ENCODE measurements at regions not wholly inside any gene's neighbourhood (a gene's known extent, or its start where the extent isn't known, plus 50 kb on each side); places are given as distances from the start of the nearest gene placed in this dataset.

DNA sequence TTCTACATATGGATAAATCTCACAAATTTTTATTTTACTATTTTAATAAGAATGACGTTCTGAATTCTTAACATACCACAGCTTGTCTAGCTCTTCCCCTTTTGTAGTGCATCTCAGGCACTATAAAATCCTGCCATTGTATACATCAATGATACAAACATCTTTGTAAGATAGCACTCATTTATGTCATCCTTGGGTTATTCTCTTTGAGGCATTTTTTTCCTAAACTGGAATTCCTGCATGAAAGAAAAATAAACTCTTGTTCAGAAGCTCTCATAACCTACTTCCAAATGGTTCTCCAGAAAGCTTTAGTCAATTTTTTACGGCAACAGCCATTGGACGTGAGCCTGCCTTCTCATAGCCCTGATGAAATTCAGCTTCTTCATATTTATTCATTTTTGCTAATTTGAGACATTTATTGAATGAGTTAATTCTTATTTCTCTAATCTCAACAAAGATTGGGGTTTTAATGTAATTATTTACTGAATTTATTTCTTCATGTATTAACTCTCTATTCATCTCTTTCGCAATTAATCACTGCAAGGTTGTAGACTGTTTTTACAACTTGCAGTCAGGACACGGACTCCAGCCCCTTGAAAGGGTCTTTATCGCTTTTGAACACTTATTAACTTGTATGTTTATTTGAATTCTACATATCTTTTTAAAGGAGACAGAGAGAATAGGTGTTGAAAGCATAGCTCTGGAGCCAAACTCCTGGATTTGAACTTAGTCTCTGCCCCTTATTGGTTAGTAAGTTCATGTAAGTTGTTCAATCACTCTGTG, 57.6 kb upstream of the PARD3B start:
- Mint-ChIP-seq H3K9me3 (ENCODE audit: low read depth) (no peaks in the 10 kb centered on the region), H3K36me3 (no peaks in the 10 kb centered on the region), H3K27ac (no peak overlapping the region), H3K27me3 (peaks cover 1% of the 10 kb centered on the region), H3K4me3 (no peak overlapping the region), H3K4me1 (ENCODE audit: low read depth) (no peaks in the 10 kb centered on the region)

DNA sequence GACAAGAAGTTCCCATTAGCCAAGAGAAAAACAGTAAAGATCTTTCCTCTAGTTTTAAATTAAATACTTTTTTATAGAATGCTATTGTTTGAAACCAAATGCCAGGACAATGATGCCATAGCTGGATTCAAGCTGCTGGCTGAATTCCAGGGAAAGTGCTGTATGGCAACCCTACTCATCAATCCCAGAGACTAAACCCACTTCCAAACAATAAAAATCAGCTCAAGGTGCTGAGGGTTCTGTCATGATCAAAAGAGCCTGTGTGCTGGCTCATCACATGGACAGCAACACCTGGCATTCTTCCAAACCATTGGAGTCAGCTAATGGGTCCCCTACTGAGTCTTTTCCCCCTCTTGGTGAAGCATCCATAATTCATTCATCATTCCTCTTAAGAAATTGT, 53.7 kb upstream of the PARD3B start:
- Mint-ChIP-seq H3K36me3 (no peaks in the 10 kb centered on the region), H3K27ac (no peak overlapping the region)

DNA sequence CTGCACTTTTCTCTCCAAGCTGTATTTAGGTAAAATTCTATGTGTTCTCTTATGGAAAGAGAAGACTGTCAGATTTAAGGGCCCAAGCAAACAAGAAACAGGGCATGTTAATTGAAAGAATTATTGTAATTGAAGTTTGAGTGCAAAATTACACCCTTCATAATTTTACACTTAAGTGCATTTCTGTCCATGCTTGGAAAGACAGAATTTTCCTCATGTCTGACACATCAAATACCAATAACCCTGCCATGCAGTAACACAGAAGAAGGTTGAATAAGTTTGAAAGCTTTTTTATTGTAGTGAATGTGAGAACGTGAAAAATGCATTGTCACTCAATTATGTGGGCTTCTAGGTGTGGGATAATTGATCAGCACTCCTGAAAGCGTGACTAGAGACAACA, 52.9 kb upstream of the PARD3B start:
- peaks cover 3% of the 10 kb centered on the region for H3K27me3 Mint-ChIP-seq
- H3K4me3 Mint-ChIP-seq = no peak overlapping the region
- H3K4me1 Mint-ChIP-seq (ENCODE audit: low read depth) = no peaks in the 10 kb centered on the region
- no peaks in the 10 kb centered on the region for H3K36me3 Mint-ChIP-seq
- H3K9me3 Mint-ChIP-seq (ENCODE audit: low read depth) = no peaks in the 10 kb centered on the region
- H3K27ac Mint-ChIP-seq = no peak overlapping the region

More for the DNA sequence above, 53.7 kb upstream of the PARD3B start:
- Mint-ChIP-seq H3K4me1 (ENCODE audit: low read depth) (no peaks in the 10 kb centered on the region), H3K27me3 (peaks cover 1% of the 10 kb centered on the region), H3K4me3 (no peak overlapping the region), H3K9me3 (ENCODE audit: low read depth) (no peaks in the 10 kb centered on the region)

DNA sequence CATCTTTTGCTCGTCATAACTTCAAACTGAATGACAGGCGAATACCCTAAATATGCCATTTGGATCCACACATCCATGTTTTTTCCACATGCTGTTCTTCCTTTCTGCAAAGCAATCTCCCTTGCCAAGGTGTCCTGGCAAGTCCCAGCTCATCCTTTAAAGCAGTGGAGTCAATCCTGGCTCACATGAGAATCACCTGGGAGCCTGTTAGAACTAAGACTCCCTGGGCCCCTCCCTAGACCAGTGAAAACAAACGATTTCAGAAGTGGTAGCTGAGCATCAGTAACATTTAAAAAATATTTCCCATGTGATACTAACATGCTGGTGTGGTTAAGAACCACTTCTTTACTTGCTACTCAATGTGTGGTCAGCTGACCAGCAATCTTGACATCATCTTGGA, 50.6 kb upstream of the PARD3B start:
- no peaks in the 10 kb centered on the region for H3K36me3 Mint-ChIP-seq
- no peak overlapping the region for H3K27ac Mint-ChIP-seq
- peaks cover 3% of the 10 kb centered on the region for H3K27me3 Mint-ChIP-seq
- no peaks in the 10 kb centered on the region for H3K9me3 Mint-ChIP-seq (ENCODE audit: low read depth)
- H3K4me3 Mint-ChIP-seq = no peak overlapping the region
- H3K4me1 Mint-ChIP-seq (ENCODE audit: low read depth) = no peaks in the 10 kb centered on the region

DNA sequence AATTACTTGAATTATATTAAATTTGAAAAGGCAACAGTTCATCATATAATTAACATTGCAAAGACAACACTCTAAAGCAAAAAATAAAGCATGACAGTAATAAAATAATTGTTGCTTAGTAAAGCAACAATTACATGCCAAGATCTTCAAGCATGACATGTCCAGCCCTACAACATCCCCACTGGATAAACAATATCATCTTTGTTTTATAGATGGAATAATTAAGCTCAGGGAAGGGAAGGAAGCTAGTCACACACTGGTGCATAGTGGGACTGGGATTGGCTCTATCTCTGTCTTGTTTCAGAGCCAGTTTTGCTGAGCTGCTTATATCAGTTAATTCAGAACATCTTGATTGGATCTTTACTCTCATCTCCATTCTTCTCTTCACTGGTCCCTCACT, 49.9 kb upstream of the PARD3B start:
- Mint-ChIP-seq H3K36me3 (no peaks in the 10 kb centered on the region), H3K27me3 (peaks cover 1% of the 10 kb centered on the region), H3K4me1 (ENCODE audit: low read depth) (no peaks in the 10 kb centered on the region), H3K9me3 (ENCODE audit: low read depth) (no peaks in the 10 kb centered on the region), H3K27ac (no peak overlapping the region), H3K4me3 (no peak overlapping the region)

Measured in activated naive CD8-positive, alpha-beta T cell (primary cell).